RWPE1 (cell line): ENCODE measurements at regions not wholly inside any gene's neighbourhood (a gene's known extent, or its start where the extent isn't known, plus 50 kb on each side); places are given as distances from the start of the nearest gene placed in this dataset.
A peak's percentile ranks its signal among the peaks of the same experiment; 100 is the strongest.
"Not testable (repeated sequence)": the region's sequence is repeated elsewhere in the genome, so short reads cannot be mapped to it uniquely, and the experiment has no call there.

Experiments used
- CTCF ChIA-PET: fragments of 350-600 bp; sonication (Branson Sonifier 250); formaldehyde crosslinking; extraction: SDS; loops from one replicate; lab custom pipeline; 2021; lab: Yijun Ruan, JAX
- POLR2A ChIA-PET: fragments of 400-600 bp; formaldehyde crosslinking; extraction: SDS; loops from one replicate; lab custom pipeline; 2020; ENCODE audit warnings: antibody characterized with exemption; ENCODE audit not compliant: low non-redundant PET; lab: Yijun Ruan, JAX
- DNase-seq: peaks from one replicate; pipeline ENCODE4 v3.0.0; 2012; ENCODE audit warnings: low spot score
- H3K27ac ChIP-seq: fragments of 450-650 bp; 2 replicates; pipeline ENCODE4 v1.5.1; 2017
- CTCF ChIP-seq: fragments of 450-650 bp; conservative IDR thresholded peaks from 2 replicates; pipeline ENCODE4 v1.5.1; 2017; ENCODE audit warnings: low read depth, mild to moderate bottlenecking

GRCh38 chr6:66496659-66497058 lies 789.6 kb upstream of the EYS start:
- CTCF ChIA-PET: interaction anchor here (0.5 to 1.3 kb wide), 6 partner anchors 11 to 1171 kb away, joined by 3 to 5 read pairs (median 3); no protein-coding TSS in a partner anchor
- DNase-seq: peak; percentile 13
- POLR2A ChIA-PET: no interaction called here
- no peak overlapping the region for H3K27ac ChIP-seq
- no peak; the same call in 1 of the 2 replicates for TF ChIP-seq CTCF

- H3K27ac ChIP-seq, CTCF ChIA-PET, DNase-seq, POLR2A ChIA-PET: not testable (repeated sequence)
These were observed 787.6 kb upstream of the EYS start for GRCh38 chr6:66494643-66495042.

GRCh38 chr6:66489269-66489987 lies 782.4 kb upstream of the EYS start:
- TF ChIP-seq CTCF: no peak
- CTCF ChIA-PET: interaction anchor here (0.6 kb wide), 1 partner anchor 240 kb away, joined by 3 read pairs; no protein-coding TSS in a partner anchor
- no peak for DNase-seq
- H3K27ac ChIP-seq: no peak overlapping the region
- POLR2A ChIA-PET: no interaction called here

GRCh38 chr6:66481216-66481615 lies 774.2 kb upstream of the EYS start:
- POLR2A ChIA-PET: no interaction called here
- TF ChIP-seq CTCF: no peak
- CTCF ChIA-PET: no interaction called here
- no peak overlapping the region for H3K27ac ChIP-seq
- DNase-seq: no peak

- no peak overlapping the region for H3K27ac ChIP-seq
- ChIA-PET CTCF (no interaction called here), POLR2A (no interaction called here)
- no peak for TF ChIP-seq CTCF
- DNase-seq: no peak
These were observed 771.7 kb upstream of the EYS start for GRCh38 chr6:66478705-66479104.

- DNase-seq: peak; percentile 24
- ChIA-PET CTCF (interaction anchor here (0.7 kb wide), 2 partner anchors 273 to 505 kb away, joined by 4 to 5 read pairs; no protein-coding TSS in a partner anchor), POLR2A (no interaction called here)
- no peak for TF ChIP-seq CTCF
- no peak overlapping the region for H3K27ac ChIP-seq
These were observed 728.3 kb upstream of the EYS start for GRCh38 chr6:66435321-66435720.

GRCh38 chr6:66429210-66429609 lies 722.2 kb upstream of the EYS start:
- ChIA-PET CTCF (no interaction called here), POLR2A (no interaction called here)
- no peak for TF ChIP-seq CTCF
- no peak overlapping the region for H3K27ac ChIP-seq
- no peak for DNase-seq
